ENCODE measurements at regions not wholly inside any gene's neighbourhood (a gene's known extent, or its start where the extent isn't known, plus 50 kb on each side); places are given as distances from the start of the nearest gene placed in this dataset.
"Not testable (repeated sequence)": the region's sequence is repeated elsewhere in the genome, so short reads cannot be mapped to it uniquely, and the experiment has no call there.

- CTCF ChIA-PET, result no interaction called here
- no peak for DNase-seq (ENCODE audit: low spot score)
- H3K9me3 Mint-ChIP-seq, result peaks cover 43% of the 10 kb centered on the region
- TF ChIP-seq NR2C2 (CRISPR knock-in tag; IDR thresholded peaks at IDR 0.05) (no peak), ATF3 (CRISPR knock-in tag; conservative IDR thresholded peaks at IDR 0.05) (no peak), FOXP4 (CRISPR knock-in tag; IDR thresholded peaks at IDR 0.05) (no peak), FOXK1 (CRISPR knock-in tag; IDR thresholded peaks at IDR 0.05) (no peak), MYBL2 (CRISPR knock-in tag; IDR thresholded peaks at IDR 0.05) (no peak), ARID4B (CRISPR knock-in tag; IDR thresholded peaks at IDR 0.05; ENCODE audit: borderline replicate concordance) (no peak), HMGA2 (CRISPR knock-in tag; IDR thresholded peaks at IDR 0.05) (no peak), ZSCAN18 (CRISPR knock-in tag; IDR thresholded peaks at IDR 0.05) (no peak), ZNF423 (CRISPR knock-in tag; IDR thresholded peaks at IDR 0.05) (no peak), ETV6 (CRISPR knock-in tag; IDR thresholded peaks at IDR 0.05) (no peak), TCF7 (CRISPR knock-in tag; IDR thresholded peaks at IDR 0.05; ENCODE audit: low read depth) (no peak), HMGXB4 (CRISPR knock-in tag; IDR thresholded peaks at IDR 0.05) (no peak), ATF6 (CRISPR knock-in tag; IDR thresholded peaks at IDR 0.05) (no peak), PRDM15 (CRISPR knock-in tag; IDR thresholded peaks at IDR 0.05) (no peak), OVOL2 (CRISPR knock-in tag; IDR thresholded peaks at IDR 0.05; ENCODE audit: borderline replicate concordance) (no peak), ATF1 (CRISPR knock-in tag; IDR thresholded peaks at IDR 0.05) (no peak), KAT7 (CRISPR knock-in tag; IDR thresholded peaks at IDR 0.05; ENCODE audit: borderline replicate concordance) (no peak), FOXP1 (CRISPR knock-in tag; IDR thresholded peaks at IDR 0.05; ENCODE audit: borderline replicate concordance) (no peak)
- H3K36me3 Mint-ChIP-seq, result peaks cover 21% of the 10 kb centered on the region
- no peak for ATAC-seq
- H3K4me3 Mint-ChIP-seq, result no peak overlapping the region
- peaks cover 5% of the 10 kb centered on the region for H3K27me3 Mint-ChIP-seq (ENCODE audit: low read depth)
- no peak overlapping the region for H3K27ac Mint-ChIP-seq
- peaks cover under 1% of the 10 kb centered on the region for H3K4me1 Mint-ChIP-seq
- POLR2A ChIA-PET, result no interaction called here
Measured at GRCh38 chr18:966759-967576, 62.3 kb downstream of the ADCYAP1 start.

GRCh38 chr18:968910-969309, 64.2 kb downstream of the ADCYAP1 start:
- POLR2A ChIA-PET; H3K4me1 Mint-ChIP-seq; CTCF ChIA-PET; ATAC-seq; DNase-seq (ENCODE audit: low spot score); H3K27me3 Mint-ChIP-seq (ENCODE audit: low read depth); H3K27ac Mint-ChIP-seq; H3K4me3 Mint-ChIP-seq: not testable (repeated sequence)
- peaks cover 24% of the 10 kb centered on the region for H3K36me3 Mint-ChIP-seq
- H3K9me3 Mint-ChIP-seq, result peaks cover 47% of the 10 kb centered on the region

All from WTC11 (cell line).